ENCODE measurements at regions not wholly inside any gene's neighbourhood (a gene's known extent, or its start where the extent isn't known, plus 50 kb on each side); places are given as distances from the start of the nearest gene placed in this dataset.

- no peak for TF ChIP-seq SIN3A (IDR thresholded peaks at IDR 0.05; ENCODE audit: borderline replicate concordance, insufficient read depth, low read depth, low read length)
- TF ChIP-seq, protein P1, sequence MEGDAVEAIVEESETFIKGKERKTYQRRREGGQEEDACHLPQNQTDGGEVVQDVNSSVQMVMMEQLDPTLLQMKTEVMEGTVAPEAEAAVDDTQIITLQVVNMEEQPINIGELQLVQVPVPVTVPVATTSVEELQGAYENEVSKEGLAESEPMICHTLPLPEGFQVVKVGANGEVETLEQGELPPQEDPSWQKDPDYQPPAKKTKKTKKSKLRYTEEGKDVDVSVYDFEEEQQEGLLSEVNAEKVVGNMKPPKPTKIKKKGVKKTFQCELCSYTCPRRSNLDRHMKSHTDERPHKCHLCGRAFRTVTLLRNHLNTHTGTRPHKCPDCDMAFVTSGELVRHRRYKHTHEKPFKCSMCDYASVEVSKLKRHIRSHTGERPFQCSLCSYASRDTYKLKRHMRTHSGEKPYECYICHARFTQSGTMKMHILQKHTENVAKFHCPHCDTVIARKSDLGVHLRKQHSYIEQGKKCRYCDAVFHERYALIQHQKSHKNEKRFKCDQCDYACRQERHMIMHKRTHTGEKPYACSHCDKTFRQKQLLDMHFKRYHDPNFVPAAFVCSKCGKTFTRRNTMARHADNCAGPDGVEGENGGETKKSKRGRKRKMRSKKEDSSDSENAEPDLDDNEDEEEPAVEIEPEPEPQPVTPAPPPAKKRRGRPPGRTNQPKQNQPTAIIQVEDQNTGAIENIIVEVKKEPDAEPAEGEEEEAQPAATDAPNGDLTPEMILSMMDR (IDR thresholded peaks at IDR 0.05), result no peak
- no peak for TF ChIP-seq TCF7L2 (IDR thresholded peaks at IDR 0.05; ENCODE audit: low read depth, low read length)
- TF ChIP-seq POLR2AphosphoS5 (IDR thresholded peaks at IDR 0.05; ENCODE audit: low read depth, low read length), result no peak
- TF ChIP-seq, protein P2, sequence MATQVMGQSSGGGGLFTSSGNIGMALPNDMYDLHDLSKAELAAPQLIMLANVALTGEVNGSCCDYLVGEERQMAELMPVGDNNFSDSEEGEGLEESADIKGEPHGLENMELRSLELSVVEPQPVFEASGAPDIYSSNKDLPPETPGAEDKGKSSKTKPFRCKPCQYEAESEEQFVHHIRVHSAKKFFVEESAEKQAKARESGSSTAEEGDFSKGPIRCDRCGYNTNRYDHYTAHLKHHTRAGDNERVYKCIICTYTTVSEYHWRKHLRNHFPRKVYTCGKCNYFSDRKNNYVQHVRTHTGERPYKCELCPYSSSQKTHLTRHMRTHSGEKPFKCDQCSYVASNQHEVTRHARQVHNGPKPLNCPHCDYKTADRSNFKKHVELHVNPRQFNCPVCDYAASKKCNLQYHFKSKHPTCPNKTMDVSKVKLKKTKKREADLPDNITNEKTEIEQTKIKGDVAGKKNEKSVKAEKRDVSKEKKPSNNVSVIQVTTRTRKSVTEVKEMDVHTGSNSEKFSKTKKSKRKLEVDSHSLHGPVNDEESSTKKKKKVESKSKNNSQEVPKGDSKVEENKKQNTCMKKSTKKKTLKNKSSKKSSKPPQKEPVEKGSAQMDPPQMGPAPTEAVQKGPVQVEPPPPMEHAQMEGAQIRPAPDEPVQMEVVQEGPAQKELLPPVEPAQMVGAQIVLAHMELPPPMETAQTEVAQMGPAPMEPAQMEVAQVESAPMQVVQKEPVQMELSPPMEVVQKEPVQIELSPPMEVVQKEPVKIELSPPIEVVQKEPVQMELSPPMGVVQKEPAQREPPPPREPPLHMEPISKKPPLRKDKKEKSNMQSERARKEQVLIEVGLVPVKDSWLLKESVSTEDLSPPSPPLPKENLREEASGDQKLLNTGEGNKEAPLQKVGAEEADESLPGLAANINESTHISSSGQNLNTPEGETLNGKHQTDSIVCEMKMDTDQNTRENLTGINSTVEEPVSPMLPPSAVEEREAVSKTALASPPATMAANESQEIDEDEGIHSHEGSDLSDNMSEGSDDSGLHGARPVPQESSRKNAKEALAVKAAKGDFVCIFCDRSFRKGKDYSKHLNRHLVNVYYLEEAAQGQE (IDR thresholded peaks at IDR 0.05; ENCODE audit: insufficient read depth in 1 of 2, low read depth in 2 of 2, low read length in 1 of 2), result no peak
These were observed 175.8 kb upstream of the BDNF start for GRCh38 chr11:27875831-27876775.
